Activated CD4-positive, alpha-beta memory T cell treated with anti-CD3 and anti-CD28 coated beads, Interleukin-2, amount 10 ng/mL, durations not matched to agents 7 days and 5 days (primary cell): ENCODE measurements at regions not wholly inside any gene's neighbourhood (a gene's known extent, or its start where the extent isn't known, plus 50 kb on each side); places are given as distances from the start of the nearest gene placed in this dataset.
"Not testable (repeated sequence)": the region's sequence is repeated elsewhere in the genome, so short reads cannot be mapped to it uniquely, and the experiment has no call there.

Experiments used
- CTCF ChIA-PET: fragments of 350-600 bp; sonication (Branson Sonifier 250); formaldehyde crosslinking; loops from one replicate; lab custom pipeline; 2021; ENCODE audit warnings: antibody characterized with exemption, inconsistent platforms; lab: Charles Lee
- POLR2A ChIA-PET: fragments of 350-600 bp; sonication (Branson Sonifier 250); formaldehyde crosslinking; loops from one replicate; lab custom pipeline; 2021; ENCODE audit warnings: antibody characterized with exemption; lab: Charles Lee
- DNase-seq: peaks from one replicate; pipeline ENCODE4 v3.0.0-alpha.2; 2020
- H3K27ac Mint-ChIP-seq: one replicate; pipeline ENCODE4 v1.8.0; 2021; ENCODE audit warnings: mild to moderate bottlenecking, mixed read lengths
- H3K27me3 Mint-ChIP-seq: one replicate; pipeline ENCODE4 v1.8.0; 2021; ENCODE audit warnings: mixed read lengths
- H3K36me3 Mint-ChIP-seq: one replicate; pipeline ENCODE4 v1.8.0; 2021; ENCODE audit warnings: low read depth, mixed read lengths
- H3K4me1 Mint-ChIP-seq: one replicate; pipeline ENCODE4 v1.8.0; 2021; ENCODE audit warnings: mixed read lengths
- H3K4me3 Mint-ChIP-seq: one replicate; pipeline ENCODE4 v1.8.0; 2021; ENCODE audit warnings: mild to moderate bottlenecking, mixed read lengths
- H3K9me3 Mint-ChIP-seq: one replicate; pipeline ENCODE4 v1.8.0; 2021; ENCODE audit warnings: mixed read lengths

DNA sequence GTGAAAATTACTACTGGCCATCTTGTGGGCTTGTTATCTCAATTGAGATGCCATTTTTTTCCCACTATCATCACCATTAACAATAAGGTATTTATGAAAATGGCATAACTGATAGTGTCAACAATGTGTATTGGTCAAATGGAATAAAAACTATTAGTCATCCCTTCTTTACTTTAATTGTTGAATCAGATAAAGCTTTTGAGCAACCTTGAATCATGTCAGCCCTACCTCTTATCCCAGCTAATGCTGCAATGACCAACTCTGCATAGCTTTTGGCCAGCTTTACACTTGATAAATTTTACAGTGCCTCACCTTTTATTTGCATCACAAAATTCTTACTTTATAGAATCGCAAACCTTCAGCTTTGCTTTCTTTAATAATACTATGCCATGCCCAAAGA lies 784.0 kb upstream of the PRR20A start:
- POLR2A ChIA-PET = no interaction called here
- CTCF ChIA-PET = no interaction called here
- H3K36me3 Mint-ChIP-seq = no peaks in the 10 kb centered on the region
- no peak for DNase-seq
- no peak overlapping the region for H3K4me3 Mint-ChIP-seq
- H3K4me1 Mint-ChIP-seq = no peaks in the 10 kb centered on the region
- no peak overlapping the region for H3K27ac Mint-ChIP-seq
- no peaks in the 10 kb centered on the region for H3K27me3 Mint-ChIP-seq
- H3K9me3 Mint-ChIP-seq = peaks cover 9% of the 10 kb centered on the region

DNA sequence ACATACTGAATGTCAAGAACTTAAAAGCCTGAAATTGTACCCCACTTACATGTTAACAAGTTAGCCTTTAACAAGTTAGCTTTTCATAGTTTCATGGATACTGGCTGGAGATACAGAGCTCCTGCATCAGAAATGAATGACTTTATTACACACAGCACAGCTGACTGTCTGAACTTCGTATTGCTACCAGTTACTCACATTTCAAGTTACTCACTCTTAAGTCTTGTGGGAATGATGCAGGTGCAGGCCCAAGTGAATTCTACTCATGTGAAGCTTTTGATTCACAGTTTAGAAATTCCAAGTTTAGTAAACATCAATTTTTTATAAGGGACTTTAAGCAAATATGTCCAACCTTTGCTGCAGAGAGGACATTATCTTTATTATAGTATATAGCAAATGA lies 762.2 kb upstream of the PRR20A start:
- no peak overlapping the region for H3K27ac Mint-ChIP-seq
- no peak overlapping the region for H3K4me3 Mint-ChIP-seq
- H3K36me3 Mint-ChIP-seq = no peaks in the 10 kb centered on the region
- no peaks in the 10 kb centered on the region for H3K4me1 Mint-ChIP-seq
- H3K9me3 Mint-ChIP-seq = peaks cover 7% of the 10 kb centered on the region
- CTCF ChIA-PET = no interaction called here
- DNase-seq = no peak
- H3K27me3 Mint-ChIP-seq = no peaks in the 10 kb centered on the region
- POLR2A ChIA-PET = no interaction called here

DNA sequence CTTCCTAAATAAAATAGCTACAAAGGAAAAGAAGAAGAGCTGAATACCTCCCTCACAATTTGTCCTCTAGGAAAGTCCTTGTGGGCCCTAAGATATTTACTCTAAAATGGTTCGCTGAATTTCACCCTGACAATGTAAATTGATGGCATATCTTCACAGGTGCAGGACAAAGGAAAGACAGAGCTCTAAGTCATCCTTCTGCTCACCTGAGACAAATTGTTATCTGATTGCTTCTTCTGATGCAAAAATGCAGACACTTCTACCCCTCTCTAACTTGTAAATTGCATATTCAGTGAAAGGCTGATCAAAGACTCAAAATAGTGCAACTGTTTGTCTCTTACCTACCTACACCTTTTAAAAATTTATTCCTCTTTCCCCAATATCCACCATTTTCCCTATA lies 747.2 kb upstream of the PRR20A start:
- Mint-ChIP-seq H3K36me3 (no peaks in the 10 kb centered on the region), H3K27ac (no peak overlapping the region), H3K27me3 (no peaks in the 10 kb centered on the region), H3K4me1 (no peaks in the 10 kb centered on the region), H3K9me3 (peaks cover 16% of the 10 kb centered on the region), H3K4me3 (no peak overlapping the region)
- ChIA-PET POLR2A (no interaction called here), CTCF (no interaction called here)
- DNase-seq = no peak

DNA sequence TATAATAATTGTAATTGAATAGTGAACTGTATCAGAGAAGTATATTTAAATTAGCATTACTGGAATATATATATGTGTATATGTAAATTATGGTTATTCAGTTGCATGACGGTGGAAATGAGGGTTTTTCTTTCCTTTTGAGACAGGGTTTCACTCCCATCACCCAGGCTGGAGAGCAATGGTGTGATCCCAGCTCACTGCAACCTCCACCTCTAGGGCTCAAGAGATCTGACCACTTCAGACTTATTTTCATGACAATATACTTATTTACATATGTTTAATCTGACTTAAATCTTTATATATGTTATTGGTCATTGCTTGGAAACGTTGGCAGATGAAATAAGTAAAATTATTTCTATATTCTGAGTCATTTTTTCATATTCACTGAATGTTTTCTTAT lies 744.4 kb upstream of the PRR20A start:
- Mint-ChIP-seq H3K27ac (no peak overlapping the region), H3K36me3 (no peaks in the 10 kb centered on the region), H3K4me1 (no peaks in the 10 kb centered on the region), H3K9me3 (peaks cover 14% of the 10 kb centered on the region), H3K27me3 (no peaks in the 10 kb centered on the region), H3K4me3 (no peak overlapping the region)
- CTCF ChIA-PET = no interaction called here
- no peak for DNase-seq
- POLR2A ChIA-PET = no interaction called here

DNA sequence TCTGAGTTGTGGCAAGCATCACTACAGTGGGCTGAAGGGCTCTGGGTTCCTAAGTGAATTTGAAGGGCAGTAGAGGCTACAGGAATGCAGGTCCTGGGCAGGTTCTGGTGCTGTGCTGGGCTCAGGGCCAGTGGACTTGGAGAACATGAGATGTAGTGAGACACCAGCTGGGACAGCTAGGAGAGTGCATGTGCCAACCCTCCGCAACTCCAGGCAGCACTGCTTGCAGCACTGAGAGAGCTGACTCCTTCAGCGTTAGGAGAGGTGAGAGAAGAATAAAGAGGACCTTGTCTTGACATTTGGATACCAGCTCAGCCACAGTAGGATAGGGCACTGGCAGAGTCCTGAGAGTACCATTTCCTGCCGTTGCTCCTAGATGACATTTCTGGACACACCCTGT lies 739.9 kb upstream of the PRR20A start:
- Mint-ChIP-seq H3K27ac (no peak overlapping the region), H3K9me3 (peaks cover 12% of the 10 kb centered on the region), H3K27me3 (no peaks in the 10 kb centered on the region), H3K36me3 (no peaks in the 10 kb centered on the region), H3K4me3 (no peak overlapping the region), H3K4me1 (no peaks in the 10 kb centered on the region)
- ChIA-PET CTCF (no interaction called here), POLR2A (no interaction called here)
- DNase-seq = no peak

DNA sequence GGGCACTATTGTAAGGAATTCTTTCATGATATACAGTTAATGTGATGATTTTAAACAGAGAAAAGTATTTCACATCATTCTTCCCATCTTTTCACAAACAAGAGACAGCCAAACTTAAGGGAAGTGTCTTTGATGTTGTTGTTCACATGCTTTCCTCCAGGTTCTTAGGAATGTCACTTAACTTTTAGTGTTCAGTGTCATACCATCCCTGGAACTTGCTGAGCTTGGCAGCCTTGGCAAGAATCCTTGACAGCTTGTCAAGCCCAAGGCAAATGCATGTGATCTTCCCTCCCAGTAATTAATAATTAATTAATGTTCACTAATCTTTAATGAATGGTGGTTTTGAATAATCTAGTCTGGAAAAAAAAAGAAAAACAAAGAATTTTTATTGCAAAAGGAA lies 727.9 kb upstream of the PRR20A start:
- H3K27ac Mint-ChIP-seq = no peak overlapping the region
- ChIA-PET CTCF (no interaction called here), POLR2A (no interaction called here)

DNA sequence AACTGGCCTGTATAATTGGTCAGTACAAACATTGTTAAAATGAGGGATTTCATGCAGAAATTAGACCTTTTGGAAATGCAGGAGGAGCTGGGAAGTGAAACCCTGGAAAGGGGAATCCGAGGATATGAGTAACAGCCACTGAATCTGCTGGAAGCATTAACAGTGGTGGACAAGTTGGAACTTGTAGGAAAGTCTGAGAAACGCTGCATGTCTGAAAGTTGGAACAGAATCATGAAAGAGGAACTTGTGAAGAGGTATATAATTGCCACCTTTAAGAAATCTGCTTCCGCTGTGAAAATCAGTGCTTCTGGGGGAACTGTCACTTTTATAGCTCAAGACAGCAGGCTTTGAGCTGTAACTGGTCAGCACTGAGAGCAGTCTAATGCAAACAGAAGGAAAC lies 716.5 kb upstream of the PRR20A start:
- Mint-ChIP-seq H3K27ac (no peak overlapping the region), H3K36me3 (no peaks in the 10 kb centered on the region), H3K4me1 (no peaks in the 10 kb centered on the region), H3K27me3 (no peaks in the 10 kb centered on the region), H3K4me3 (no peak overlapping the region), H3K9me3 (peaks cover 4% of the 10 kb centered on the region)
- POLR2A ChIA-PET = no interaction called here
- no peak for DNase-seq
- CTCF ChIA-PET = no interaction called here

More for the DNA sequence above, 727.9 kb upstream of the PRR20A start:
- no peaks in the 10 kb centered on the region for H3K36me3 Mint-ChIP-seq
- no peak overlapping the region for H3K4me3 Mint-ChIP-seq
- H3K9me3 Mint-ChIP-seq = peaks cover 3% of the 10 kb centered on the region
- H3K4me1 Mint-ChIP-seq = no peaks in the 10 kb centered on the region
- no peak for DNase-seq
- H3K27me3 Mint-ChIP-seq = no peaks in the 10 kb centered on the region

DNA sequence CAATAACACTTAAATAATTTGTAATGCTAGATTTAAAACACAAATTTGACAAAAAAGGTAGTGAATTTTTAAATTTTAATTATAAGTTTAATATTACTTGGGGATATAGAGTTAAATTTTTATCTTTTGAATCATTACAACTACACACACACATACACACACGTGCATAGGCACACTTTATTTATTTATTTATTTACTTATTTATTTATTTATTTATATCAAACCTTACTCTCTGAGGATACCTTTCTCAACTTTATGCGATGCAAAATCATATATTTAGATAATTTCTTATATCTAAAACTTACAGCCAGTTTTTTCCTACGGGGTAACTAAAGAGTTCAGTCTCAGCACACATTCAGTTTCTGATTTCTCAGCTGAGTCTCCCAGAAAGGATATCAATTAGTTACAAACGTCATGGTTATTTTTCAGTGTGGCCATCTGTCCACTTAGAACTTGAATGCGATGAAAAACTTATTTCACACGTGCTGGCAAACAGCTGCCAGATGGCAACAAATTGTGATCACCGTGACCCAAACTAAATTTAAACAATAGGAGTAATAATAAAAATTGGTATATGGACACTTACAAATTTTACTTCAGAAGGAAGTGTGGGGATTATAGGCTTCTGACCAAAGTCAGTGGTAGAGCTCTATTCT lies 683.1 kb upstream of the PRR20A start:
- ChIA-PET CTCF (no interaction called here), POLR2A (no interaction called here)
- H3K9me3 Mint-ChIP-seq = peaks cover 9% of the 10 kb centered on the region
- H3K27ac Mint-ChIP-seq = no peak overlapping the region
- H3K4me3 Mint-ChIP-seq = no peak overlapping the region
- no peaks in the 10 kb centered on the region for H3K36me3 Mint-ChIP-seq
- no peak for DNase-seq
- no peaks in the 10 kb centered on the region for H3K27me3 Mint-ChIP-seq
- no peaks in the 10 kb centered on the region for H3K4me1 Mint-ChIP-seq

DNA sequence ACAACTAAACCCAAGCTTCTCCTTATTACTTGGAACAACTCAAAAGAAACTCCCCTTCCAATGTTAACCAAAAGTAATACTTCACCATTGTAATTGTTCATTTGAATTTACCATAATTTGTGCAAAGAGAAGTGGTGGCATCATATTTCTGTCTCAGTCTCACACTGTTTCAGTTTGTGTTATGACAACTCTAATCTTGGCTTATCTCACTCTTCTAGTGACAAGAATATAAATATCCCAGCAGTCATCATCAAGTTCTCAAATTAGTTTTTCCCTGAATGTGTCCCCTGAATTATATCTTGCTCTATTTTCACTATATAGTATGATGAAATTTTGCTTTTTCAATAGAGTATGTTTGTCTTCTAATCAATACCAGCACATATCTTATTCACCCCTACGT lies 681.4 kb upstream of the PRR20A start:
- Mint-ChIP-seq H3K36me3 (no peaks in the 10 kb centered on the region), H3K9me3 (peaks cover 10% of the 10 kb centered on the region), H3K27ac (no peak overlapping the region), H3K27me3 (no peaks in the 10 kb centered on the region), H3K4me3 (no peak overlapping the region), H3K4me1 (no peaks in the 10 kb centered on the region)
- ChIA-PET POLR2A (no interaction called here), CTCF (no interaction called here)
- no peak for DNase-seq

DNA sequence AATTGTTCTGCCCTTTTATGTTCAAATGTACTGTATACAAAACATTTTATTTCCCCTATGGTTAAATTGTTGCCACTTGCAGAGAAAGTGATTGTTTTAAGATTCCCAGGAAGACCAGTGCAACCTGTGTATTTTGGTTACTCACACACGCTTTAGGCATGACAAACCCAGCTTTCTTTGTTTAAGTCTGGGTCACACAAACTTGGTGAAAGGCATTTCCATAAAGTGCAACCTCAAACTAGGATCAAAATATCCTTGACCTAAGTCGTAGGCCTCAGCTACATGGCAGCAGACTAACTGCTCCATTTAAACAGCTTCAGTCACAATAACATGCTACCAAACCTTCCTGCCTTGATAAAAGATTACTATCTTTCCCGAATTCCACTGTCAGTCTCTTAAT lies 639.0 kb upstream of the PRR20A start:
- no peak overlapping the region for H3K27ac Mint-ChIP-seq
- H3K9me3 Mint-ChIP-seq = peaks cover 3% of the 10 kb centered on the region
- no peak for DNase-seq
- POLR2A ChIA-PET = no interaction called here
- H3K4me1 Mint-ChIP-seq = no peaks in the 10 kb centered on the region
- no peaks in the 10 kb centered on the region for H3K27me3 Mint-ChIP-seq
- no peak overlapping the region for H3K4me3 Mint-ChIP-seq
- no peaks in the 10 kb centered on the region for H3K36me3 Mint-ChIP-seq
- CTCF ChIA-PET = no interaction called here

DNA sequence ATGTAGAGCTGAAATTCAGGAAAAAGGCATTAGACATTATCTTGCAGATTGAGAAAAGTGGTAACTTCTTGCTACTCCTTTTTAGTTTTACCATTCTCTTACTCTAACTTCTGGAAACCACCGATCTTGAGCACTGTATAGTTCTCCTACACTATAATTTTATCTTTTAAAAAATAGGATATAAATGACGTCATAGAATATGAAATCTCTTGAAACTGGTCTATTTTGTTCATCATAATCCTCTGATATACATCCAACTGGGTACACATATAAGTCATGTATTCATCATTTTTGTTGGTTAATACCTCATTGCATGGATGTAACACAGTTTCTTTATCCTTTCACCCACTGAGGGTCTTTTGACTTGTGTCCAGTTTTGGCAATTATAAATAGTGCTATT lies 629.9 kb upstream of the PRR20A start:
- ChIA-PET CTCF (no interaction called here), POLR2A (no interaction called here)
- H3K9me3 Mint-ChIP-seq = no peaks in the 10 kb centered on the region

DNA sequence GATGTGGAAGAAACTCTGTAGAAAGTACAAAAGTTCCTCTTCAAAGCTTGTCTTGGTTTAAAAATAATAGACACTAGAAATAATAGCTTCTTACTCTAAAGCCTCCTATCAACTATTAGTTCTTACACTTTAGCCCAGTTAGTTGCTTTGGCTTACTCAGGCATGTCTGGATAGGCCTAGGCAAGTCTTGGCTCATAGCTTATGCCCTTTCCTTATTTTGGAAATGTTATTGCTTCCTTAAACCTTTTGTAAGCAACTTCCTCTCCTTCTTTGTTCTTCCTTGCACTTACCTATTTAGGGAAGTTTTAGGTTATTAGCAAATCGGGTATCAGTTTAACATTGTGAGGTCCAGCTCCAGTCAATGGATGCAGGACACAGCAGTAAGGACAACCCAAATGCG lies 628.4 kb upstream of the PRR20A start:
- CTCF ChIA-PET = not testable (repeated sequence)

More for the DNA sequence above, 629.9 kb upstream of the PRR20A start:
- Mint-ChIP-seq H3K27me3 (no peaks in the 10 kb centered on the region), H3K27ac (no peak overlapping the region), H3K4me1 (no peaks in the 10 kb centered on the region), H3K4me3 (no peak overlapping the region), H3K36me3 (no peaks in the 10 kb centered on the region)
- no peak for DNase-seq

DNA sequence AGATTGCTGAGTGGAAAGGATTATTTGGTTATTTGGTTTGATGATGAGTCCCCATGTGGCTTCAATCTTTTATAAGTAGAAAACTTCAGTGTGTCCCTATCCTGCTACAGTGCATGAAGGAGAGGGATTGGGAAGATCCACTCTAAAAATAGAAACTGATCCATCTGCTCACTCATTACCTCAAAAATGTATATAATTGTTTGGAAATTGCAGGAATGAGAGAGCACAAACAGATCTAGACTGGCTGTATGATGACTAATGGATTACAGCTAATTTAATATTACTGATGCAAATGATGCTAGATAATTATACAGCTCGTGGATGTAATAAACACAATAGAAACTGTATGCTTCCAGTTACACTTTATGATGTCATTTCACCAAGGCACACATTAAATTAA lies 625.3 kb upstream of the PRR20A start:
- no peak overlapping the region for H3K27ac Mint-ChIP-seq
- CTCF ChIA-PET = no interaction called here
- no peak overlapping the region for H3K4me3 Mint-ChIP-seq
- no peaks in the 10 kb centered on the region for H3K36me3 Mint-ChIP-seq
- no peaks in the 10 kb centered on the region for H3K9me3 Mint-ChIP-seq
- POLR2A ChIA-PET = no interaction called here
- DNase-seq = no peak
- no peaks in the 10 kb centered on the region for H3K27me3 Mint-ChIP-seq
- no peaks in the 10 kb centered on the region for H3K4me1 Mint-ChIP-seq

More for the DNA sequence above, 628.4 kb upstream of the PRR20A start:
- H3K9me3 Mint-ChIP-seq, DNase-seq, H3K36me3 Mint-ChIP-seq, H3K4me3 Mint-ChIP-seq, POLR2A ChIA-PET, H3K4me1 Mint-ChIP-seq, H3K27me3 Mint-ChIP-seq, H3K27ac Mint-ChIP-seq: not testable (repeated sequence)

DNA sequence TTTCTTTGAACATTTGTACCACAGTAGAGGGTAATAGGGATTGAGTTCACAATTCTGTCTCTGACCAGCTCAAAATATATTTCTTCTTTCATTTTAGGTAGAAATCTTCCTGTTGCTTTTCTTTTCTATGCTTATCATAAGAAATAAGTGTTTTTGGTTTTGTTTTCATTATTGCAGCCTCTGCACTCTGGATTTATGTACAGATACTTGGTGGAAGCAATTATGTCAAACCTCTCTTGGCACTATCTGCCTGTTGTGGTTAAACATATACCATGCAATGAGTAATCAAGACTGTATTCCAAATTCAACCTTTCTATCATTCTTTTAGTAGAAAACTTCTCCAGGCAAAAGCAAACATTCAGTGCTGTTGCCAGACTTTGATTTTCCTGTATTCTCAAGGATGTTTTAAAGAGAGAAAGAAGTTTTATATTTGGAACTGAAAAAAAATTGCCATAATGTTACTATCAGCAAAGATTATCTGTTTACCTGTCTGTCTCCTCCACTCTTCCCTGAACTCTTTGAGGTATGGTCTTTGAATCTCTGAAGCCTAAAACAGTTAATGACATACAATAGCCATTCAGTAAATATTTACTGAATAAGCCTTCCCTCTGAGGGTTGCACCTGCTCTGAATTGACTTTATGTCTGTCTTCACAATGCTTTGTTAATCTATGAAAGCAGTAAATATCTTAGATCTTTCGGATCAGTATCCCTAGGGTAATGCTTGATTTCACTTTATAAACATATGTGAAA lies 612.5 kb upstream of the PRR20A start:
- DNase-seq = no peak
- H3K4me1 Mint-ChIP-seq = no peaks in the 10 kb centered on the region
- H3K9me3 Mint-ChIP-seq = peaks cover 6% of the 10 kb centered on the region
- no peaks in the 10 kb centered on the region for H3K36me3 Mint-ChIP-seq
- H3K27me3 Mint-ChIP-seq = no peaks in the 10 kb centered on the region
- H3K4me3 Mint-ChIP-seq = no peak overlapping the region
- ChIA-PET CTCF (no interaction called here), POLR2A (no interaction called here)
- H3K27ac Mint-ChIP-seq = no peak overlapping the region
